MM.1S (cell line): ENCODE measurements at regions not wholly inside any gene's neighbourhood (a gene's known extent, or its start where the extent isn't known, plus 50 kb on each side); places are given as distances from the start of the nearest gene placed in this dataset.

Source experiments
- DNase-seq: peaks from one replicate; pipeline ENCODE4 v3.0.0-alpha.2; 2015
- H2AFZ ChIP-seq: fragments of 300-600 bp; sonication (generic); 2 replicates; pipeline ENCODE4 v1.6.0; 2016; ENCODE audit warnings: antibody characterized with exemption, low read length
- H3F3A ChIP-seq: fragments of 300-600 bp; sonication (generic); 2 replicates; pipeline ENCODE4 v1.6.1; 2016; ENCODE audit warnings: mild to moderate bottlenecking, antibody characterized with exemption, low read length, moderate library complexity, mixed read lengths; ENCODE audit not compliant: insufficient read depth
- H3K27ac ChIP-seq: fragments of 300-600 bp; sonication (generic); 2 replicates; pipeline ENCODE4 v1.5.1; 2016; ENCODE audit warnings: mild to moderate bottlenecking, low read length
- H3K27me3 ChIP-seq: fragments of 300-600 bp; sonication (generic); replicated peaks from 2 replicates; pipeline ENCODE4 v1.6.0; 2016; ENCODE audit warnings: low read length; ENCODE audit not compliant: insufficient read depth
- H3K36me3 ChIP-seq: fragments of 300-600 bp; sonication (generic); replicated peaks from 2 replicates; pipeline ENCODE4 v1.6.1; 2016; ENCODE audit warnings: mild to moderate bottlenecking, low read length, mixed read lengths; ENCODE audit not compliant: insufficient read depth
- H3K4me1 ChIP-seq: fragments of 300-600 bp; sonication (generic); 2 replicates; pipeline ENCODE4 v1.6.1; 2016; ENCODE audit warnings: low read length, mixed read lengths
- H3K4me2 ChIP-seq: fragments of 300-600 bp; sonication (generic); 2 replicates; pipeline ENCODE4 v1.6.0; 2016; ENCODE audit warnings: low read depth, low read length
- H3K4me3 ChIP-seq: fragments of 300-600 bp; sonication (generic); 2 replicates; pipeline ENCODE4 v1.5.1; 2016; ENCODE audit warnings: low read length, mixed read lengths
- H3K79me2 ChIP-seq: fragments of 300-600 bp; sonication (generic); 2 replicates; pipeline ENCODE4 v1.6.1; 2016; ENCODE audit warnings: mixed run types, low read length, mixed read lengths
- H3K9ac ChIP-seq: fragments of 300-600 bp; sonication (generic); 2 replicates; pipeline ENCODE4 v1.6.1; 2016; ENCODE audit warnings: low read length, mixed read lengths
- H3K9me2 ChIP-seq: fragments of 300-600 bp; sonication (generic); replicated peaks from 2 replicates; pipeline ENCODE4 v1.6.1; 2016; ENCODE audit warnings: mild to moderate bottlenecking, low read length, mixed read lengths; ENCODE audit not compliant: insufficient read depth
- H3K9me3 ChIP-seq: fragments of 300-600 bp; sonication (generic); replicated peaks from 2 replicates; pipeline ENCODE4 v1.6.1; 2016; ENCODE audit warnings: mild to moderate bottlenecking, low read length, mixed read lengths; ENCODE audit not compliant: insufficient read depth
- H4K20me1 ChIP-seq: fragments of 300-600 bp; sonication (generic); 2 replicates; pipeline ENCODE4 v1.6.1; 2016; ENCODE audit warnings: mild to moderate bottlenecking, low read length, moderate library complexity, mixed read lengths; ENCODE audit not compliant: insufficient read depth
- EZH2 ChIP-seq: fragments of 300-600 bp; sonication (generic); optimal IDR thresholded peaks from 2 replicates; pipeline ENCODE3; 2017; ENCODE audit warnings: low read depth, mild to moderate bottlenecking, antibody characterized with exemption, low read length, mixed read lengths
- EZH2phosphoT487 ChIP-seq: fragments of 300-600 bp; sonication (generic); IDR thresholded peaks from 2 replicates; pipeline ENCODE4 v1.6.1; 2018; ENCODE audit warnings: antibody characterized with exemption, low read length
- TF ChIP-seq, protein P1 (sequence below): fragments of 300-600 bp; sonication (generic); IDR thresholded peaks from 2 replicates; pipeline ENCODE4 v1.5.1; 2016; ENCODE audit warnings: antibody characterized with exemption, low read length, mixed read lengths

DNA sequence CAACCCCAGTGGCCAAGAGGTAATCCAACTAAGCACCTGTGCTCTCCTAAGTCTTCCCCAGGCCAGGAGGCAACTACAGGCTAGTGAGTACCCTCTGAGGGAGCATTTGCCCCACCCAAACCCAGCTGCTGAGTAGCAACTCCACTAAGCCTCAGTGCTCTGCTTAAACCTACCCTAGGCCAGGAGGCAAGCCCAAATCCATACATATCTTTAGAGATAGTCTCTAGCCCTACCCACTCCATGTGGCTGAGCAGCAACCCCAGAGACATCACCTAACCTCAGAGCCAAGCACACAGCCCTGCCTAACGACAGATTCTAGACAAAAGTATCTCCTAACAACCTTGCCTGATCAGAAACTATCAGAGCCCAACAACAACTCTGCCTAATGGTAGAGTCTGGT lies 132.8 kb upstream of the TTC14 start:
- H3K79me2 ChIP-seq, result no peaks in the 10 kb centered on the region
- no peaks in the 10 kb centered on the region for H3K27me3 ChIP-seq
- TF ChIP-seq, protein P1, sequence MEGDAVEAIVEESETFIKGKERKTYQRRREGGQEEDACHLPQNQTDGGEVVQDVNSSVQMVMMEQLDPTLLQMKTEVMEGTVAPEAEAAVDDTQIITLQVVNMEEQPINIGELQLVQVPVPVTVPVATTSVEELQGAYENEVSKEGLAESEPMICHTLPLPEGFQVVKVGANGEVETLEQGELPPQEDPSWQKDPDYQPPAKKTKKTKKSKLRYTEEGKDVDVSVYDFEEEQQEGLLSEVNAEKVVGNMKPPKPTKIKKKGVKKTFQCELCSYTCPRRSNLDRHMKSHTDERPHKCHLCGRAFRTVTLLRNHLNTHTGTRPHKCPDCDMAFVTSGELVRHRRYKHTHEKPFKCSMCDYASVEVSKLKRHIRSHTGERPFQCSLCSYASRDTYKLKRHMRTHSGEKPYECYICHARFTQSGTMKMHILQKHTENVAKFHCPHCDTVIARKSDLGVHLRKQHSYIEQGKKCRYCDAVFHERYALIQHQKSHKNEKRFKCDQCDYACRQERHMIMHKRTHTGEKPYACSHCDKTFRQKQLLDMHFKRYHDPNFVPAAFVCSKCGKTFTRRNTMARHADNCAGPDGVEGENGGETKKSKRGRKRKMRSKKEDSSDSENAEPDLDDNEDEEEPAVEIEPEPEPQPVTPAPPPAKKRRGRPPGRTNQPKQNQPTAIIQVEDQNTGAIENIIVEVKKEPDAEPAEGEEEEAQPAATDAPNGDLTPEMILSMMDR, result no peak
- TF ChIP-seq EZH2 (no peak), EZH2phosphoT487 (no peak)
- no peak for DNase-seq
- no peaks in the 10 kb centered on the region for H3K9me2 ChIP-seq
- H3K4me3 ChIP-seq, result no peak overlapping the region
- H3K27ac ChIP-seq, result no peak overlapping the region
- no peak overlapping the region for H2AFZ ChIP-seq
- no peaks in the 10 kb centered on the region for H3F3A ChIP-seq
- H3K9me3 ChIP-seq, result no peaks in the 10 kb centered on the region
- H4K20me1 ChIP-seq, result no peaks in the 10 kb centered on the region
- H3K36me3 ChIP-seq, result no peaks in the 10 kb centered on the region
- H3K9ac ChIP-seq, result no peak overlapping the region
- no peaks in the 10 kb centered on the region for H3K4me1 ChIP-seq
- H3K4me2 ChIP-seq, result no peak overlapping the region

DNA sequence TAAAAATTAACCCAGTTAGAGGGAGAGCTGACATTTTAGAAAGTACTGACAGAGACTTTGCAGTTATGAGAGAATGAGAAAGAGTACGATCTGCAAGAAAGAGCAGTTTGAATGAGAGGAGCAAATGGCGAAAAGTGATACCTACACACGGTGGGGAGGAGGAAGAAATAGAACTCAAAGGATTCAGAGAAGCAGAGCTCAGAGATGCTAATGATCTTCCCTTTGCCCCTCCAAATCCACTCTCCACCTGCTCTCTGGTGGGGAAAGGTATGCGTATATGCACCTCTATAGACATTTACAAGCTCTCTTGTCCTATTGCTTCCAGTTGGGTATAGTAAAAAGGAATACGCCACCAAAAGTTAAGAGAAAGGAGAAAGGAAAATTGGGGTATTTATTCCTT lies 123.3 kb upstream of the TTC14 start:
- no peak for DNase-seq
- no peak overlapping the region for H3K9ac ChIP-seq
- H3K4me2 ChIP-seq, result no peak overlapping the region
- no peaks in the 10 kb centered on the region for H3K36me3 ChIP-seq
- no peaks in the 10 kb centered on the region for H3K4me1 ChIP-seq
- no peak overlapping the region for H3K27ac ChIP-seq
- H3F3A ChIP-seq, result no peaks in the 10 kb centered on the region
- H3K9me3 ChIP-seq, result no peaks in the 10 kb centered on the region
- no peaks in the 10 kb centered on the region for H4K20me1 ChIP-seq
- H3K79me2 ChIP-seq, result no peaks in the 10 kb centered on the region
- H3K4me3 ChIP-seq, result no peak overlapping the region
- H3K9me2 ChIP-seq, result no peaks in the 10 kb centered on the region
- no peaks in the 10 kb centered on the region for H3K27me3 ChIP-seq
- no peak overlapping the region for H2AFZ ChIP-seq
- no peak for TF ChIP-seq EZH2phosphoT487
- no peak for TF ChIP-seq EZH2
- TF ChIP-seq, protein P1, result no peak

DNA sequence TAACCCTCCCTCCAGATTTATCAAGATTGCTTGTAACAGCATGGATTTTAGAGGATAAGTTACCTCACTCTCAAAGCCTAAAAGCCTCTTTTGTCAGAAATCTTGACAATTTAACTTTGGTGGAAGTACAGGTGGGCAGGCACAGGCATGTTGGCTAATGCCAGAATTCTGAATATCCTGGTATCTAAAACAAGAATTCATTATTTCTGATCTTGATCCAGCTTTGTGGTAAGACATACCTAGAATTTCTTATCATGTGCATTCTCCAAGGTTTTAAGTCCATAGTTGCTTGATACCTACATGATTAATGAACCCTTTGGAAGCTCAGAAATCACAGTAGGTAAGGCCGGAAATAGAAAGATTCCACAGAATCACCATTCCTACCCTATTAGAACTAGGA lies 109.9 kb upstream of the TTC14 start:
- Histone ChIP-seq H3K9me3 (no peaks in the 10 kb centered on the region), H3K36me3 (no peaks in the 10 kb centered on the region), H3K4me3 (no peak overlapping the region), H3K9ac (no peak overlapping the region), H2AFZ (no peak overlapping the region), H3K9me2 (no peaks in the 10 kb centered on the region), H3K27me3 (no peaks in the 10 kb centered on the region), H3K27ac (no peak overlapping the region), H4K20me1 (no peaks in the 10 kb centered on the region), H3K79me2 (no peaks in the 10 kb centered on the region), H3K4me2 (no peak overlapping the region), H3K4me1 (no peaks in the 10 kb centered on the region), H3F3A (no peaks in the 10 kb centered on the region)
- TF ChIP-seq EZH2 (no peak), EZH2phosphoT487 (no peak)
- TF ChIP-seq, protein P1, result no peak
- no peak for DNase-seq

DNA sequence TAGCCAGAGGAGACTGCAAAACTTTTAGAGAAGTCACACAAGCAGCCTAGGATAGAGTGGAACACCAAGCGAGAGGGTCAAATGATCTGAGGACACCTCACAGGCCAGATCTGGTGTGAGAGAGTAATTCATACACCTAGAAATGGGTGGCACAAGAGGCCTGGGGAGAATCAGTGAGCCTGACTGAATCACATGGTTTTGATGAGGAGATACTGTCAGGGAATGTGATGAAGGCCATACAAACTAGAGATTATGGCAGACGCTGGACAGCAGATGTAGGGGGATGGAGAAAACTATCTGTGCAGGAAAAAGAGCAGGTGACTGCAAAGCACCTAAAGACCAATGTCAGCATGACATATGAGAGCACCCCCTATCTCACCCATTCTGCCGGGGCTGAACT lies 105.0 kb upstream of the TTC14 start:
- no peak overlapping the region for H2AFZ ChIP-seq
- no peak overlapping the region for H3K4me2 ChIP-seq
- H3K9ac ChIP-seq, result no peak overlapping the region

More for the DNA sequence above, 105.0 kb upstream of the TTC14 start:
- Histone ChIP-seq H3K4me1 (no peaks in the 10 kb centered on the region), H3K9me3 (no peaks in the 10 kb centered on the region), H3K9me2 (no peaks in the 10 kb centered on the region), H3K4me3 (no peak overlapping the region), H4K20me1 (no peaks in the 10 kb centered on the region), H3F3A (no peaks in the 10 kb centered on the region), H3K27me3 (no peaks in the 10 kb centered on the region), H3K36me3 (no peaks in the 10 kb centered on the region), H3K27ac (no peak overlapping the region), H3K79me2 (no peaks in the 10 kb centered on the region)
- DNase-seq, result no peak
- TF ChIP-seq EZH2phosphoT487, result no peak
- TF ChIP-seq, protein P1, result no peak
- no peak for TF ChIP-seq EZH2
